ENCODE measurements at regions not wholly inside any gene's neighbourhood (a gene's known extent, or its start where the extent isn't known, plus 50 kb on each side); places are given as distances from the start of the nearest gene placed in this dataset.
"Not testable (repeated sequence)": the region's sequence is repeated elsewhere in the genome, so short reads cannot be mapped to it uniquely, and the experiment has no call there.

DNA sequence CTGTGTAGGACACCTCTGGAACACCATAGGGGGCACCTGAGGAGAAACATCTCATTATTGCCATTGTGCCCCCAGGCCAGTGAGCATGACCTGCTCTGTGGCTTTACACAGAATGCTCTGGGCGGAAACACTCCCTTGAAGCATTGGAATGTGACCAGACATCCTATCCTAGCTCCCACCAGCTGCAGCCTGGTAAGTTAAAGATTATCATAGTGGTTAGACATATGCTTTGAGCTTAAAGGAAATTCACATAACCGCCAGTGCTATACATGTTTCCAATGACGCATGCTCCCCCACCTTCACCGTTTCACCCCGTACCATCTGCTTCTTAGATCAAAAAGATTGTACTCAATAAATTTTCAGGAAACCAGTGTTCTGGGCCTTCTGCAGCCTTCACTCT, 217.7 kb upstream of the CENPE start:
- no peak for DNase-seq (ENCODE audit: low read depth)

DNA sequence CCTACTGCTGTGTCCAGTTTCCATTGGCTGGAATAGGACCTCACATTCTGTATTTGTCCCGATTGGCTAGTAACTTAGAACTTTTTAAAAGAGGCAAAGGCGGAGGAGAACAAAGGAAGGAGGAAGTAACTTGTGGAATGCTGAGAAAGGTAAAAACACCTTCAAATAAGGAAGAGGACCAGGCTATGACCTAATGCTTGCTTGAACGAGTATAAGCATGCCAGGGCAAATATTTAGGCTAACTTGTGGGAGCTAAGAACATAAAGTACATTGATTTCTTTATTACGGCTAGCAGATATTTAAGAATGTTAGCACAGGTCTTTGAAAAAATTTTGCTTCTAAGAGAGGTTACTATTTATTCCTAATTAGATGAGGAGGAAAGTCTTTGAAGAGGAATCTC, 214.5 kb upstream of the CENPE start:
- not testable (repeated sequence) for DNase-seq (ENCODE audit: low read depth)

- no peak for DNase-seq (ENCODE audit: low read depth)
Observed at GRCh38 chr4:103410386-103410785, 212.2 kb upstream of the CENPE start.

DNA sequence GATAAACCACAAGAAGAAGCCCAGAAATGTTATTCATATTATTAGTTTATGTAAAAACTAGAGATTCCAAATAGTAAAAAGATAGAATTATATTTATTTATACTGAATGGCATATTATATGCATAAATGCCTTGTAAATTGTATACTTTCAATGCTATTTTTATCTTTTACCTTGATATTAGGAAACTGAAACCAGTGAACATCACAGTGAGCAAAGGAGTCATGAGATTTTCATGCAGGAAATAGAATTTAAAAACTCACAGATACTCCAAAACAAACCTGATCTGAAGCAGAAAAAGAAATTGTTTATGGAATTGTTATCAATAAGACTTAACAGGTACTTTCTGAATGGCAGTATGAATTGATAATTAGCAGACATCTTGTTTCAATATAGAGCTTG, 207.3 kb upstream of the CENPE start:
- DNase-seq (ENCODE audit: low read depth) = no peak

DNA sequence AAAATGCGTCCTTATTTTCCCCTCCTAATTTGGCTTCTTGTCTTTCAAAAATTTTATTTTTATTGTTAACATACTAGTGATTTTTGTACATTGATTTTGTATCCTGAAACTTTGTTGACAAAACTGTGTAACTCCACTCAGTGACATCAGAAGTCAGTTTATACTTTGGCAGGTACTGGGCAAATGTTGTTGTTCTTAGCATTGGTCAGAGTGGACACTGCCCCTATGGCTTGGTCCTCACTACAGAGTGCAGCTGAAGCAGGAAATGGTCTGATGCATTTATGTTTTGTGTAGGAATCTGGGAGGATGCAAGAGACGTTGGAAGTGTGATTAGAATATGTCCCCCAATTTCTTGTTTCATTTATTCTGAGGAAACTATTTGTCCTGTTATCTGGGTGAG, 205.5 kb upstream of the CENPE start:
- DNase-seq (ENCODE audit: low read depth) = no peak

GRCh38 chr4:103402198-103402597, 204.1 kb upstream of the CENPE start:
- DNase-seq (ENCODE audit: low read depth) = no peak

DNA sequence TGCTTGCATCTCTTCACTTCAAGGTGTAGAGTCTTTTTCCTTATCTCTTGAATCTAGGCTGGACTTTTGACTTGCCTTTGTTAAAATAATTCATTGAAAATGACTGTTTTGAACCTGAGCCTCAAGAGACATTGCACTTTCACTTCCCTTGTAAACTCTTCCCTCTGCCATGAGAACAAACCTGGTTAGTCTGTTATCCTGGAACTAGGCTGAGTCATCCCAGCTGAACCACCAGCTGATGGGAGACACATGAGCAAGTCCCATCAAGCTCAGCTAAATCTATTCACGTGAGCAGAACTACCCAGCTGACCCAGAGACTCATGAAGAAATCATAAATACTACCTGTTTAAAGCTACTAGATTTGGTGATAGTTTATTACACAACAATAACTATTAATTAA, 202.3 kb upstream of the CENPE start:
- peak; percentile 12 for DNase-seq (ENCODE audit: low read depth)

DNA sequence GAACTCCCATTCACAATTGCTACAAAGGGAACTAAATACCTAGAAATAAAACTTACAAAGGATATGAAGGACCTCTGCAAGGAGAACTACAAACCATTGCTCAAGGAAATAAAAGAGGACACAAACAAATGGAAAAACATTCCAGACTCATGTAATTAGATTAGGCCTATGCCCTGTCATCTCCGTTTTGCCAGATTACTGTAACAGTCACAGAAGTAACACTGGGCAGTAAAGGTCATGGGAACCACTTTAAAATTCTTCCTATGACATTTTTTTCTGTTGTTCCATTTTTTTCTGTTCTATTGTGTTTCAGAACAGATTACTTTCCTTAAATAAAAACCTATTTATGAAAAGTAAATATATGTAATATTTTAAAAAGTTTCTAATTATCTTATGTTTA, 199.4 kb upstream of the CENPE start:
- DNase-seq (ENCODE audit: low read depth) = no peak

GRCh38 chr4:103387508-103388011, 189.4 kb upstream of the CENPE start:
- not testable (repeated sequence) for DNase-seq (ENCODE audit: low read depth)

- not testable (repeated sequence) for DNase-seq (ENCODE audit: low read depth)
Observed at GRCh38 chr4:103385565-103385964, 187.4 kb upstream of the CENPE start.

DNA sequence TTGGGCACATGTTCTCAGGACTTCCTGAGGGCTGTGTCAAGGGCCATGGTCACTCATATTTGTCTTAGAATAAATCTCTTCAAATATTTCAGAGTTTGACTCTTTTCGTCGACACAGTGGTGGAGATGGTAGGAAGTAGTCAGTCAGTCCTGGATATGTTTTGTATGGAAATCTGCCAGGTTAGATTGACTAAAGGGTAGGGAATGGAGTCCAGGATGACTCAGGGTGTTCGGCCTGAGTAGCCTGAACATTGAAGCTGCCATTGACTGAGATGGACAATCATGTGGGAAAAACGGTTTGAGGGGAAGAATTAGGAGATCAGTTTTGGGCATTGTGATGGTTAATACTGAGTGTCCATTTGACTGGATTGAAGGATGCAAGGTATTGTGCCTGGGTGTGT, 177.1 kb upstream of the CENPE start:
- peak; percentile 77 for DNase-seq (ENCODE audit: low read depth)

DNA sequence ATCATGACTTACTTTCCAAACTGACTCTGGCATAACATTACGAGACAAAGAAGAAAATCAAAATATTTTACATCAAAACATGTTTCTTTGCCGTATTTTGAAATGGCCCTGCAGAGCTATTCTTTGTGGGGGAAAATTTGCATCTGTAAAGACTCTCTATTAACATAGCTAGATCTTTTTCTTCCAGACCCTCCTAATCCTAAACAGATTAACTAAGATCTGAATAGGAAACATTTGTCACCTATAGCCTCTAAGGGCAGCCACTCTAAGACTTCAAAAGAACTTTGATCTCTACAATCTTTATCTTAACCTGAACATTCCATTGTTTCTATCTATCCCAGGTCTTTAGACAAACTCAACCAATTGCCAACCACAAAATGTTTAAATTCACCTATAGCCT, 176.6 kb upstream of the CENPE start:
- DNase-seq (ENCODE audit: low read depth) = no peak

GRCh38 chr4:103374306-103374705, 176.2 kb upstream of the CENPE start:
- no peak for DNase-seq (ENCODE audit: low read depth)

DNA sequence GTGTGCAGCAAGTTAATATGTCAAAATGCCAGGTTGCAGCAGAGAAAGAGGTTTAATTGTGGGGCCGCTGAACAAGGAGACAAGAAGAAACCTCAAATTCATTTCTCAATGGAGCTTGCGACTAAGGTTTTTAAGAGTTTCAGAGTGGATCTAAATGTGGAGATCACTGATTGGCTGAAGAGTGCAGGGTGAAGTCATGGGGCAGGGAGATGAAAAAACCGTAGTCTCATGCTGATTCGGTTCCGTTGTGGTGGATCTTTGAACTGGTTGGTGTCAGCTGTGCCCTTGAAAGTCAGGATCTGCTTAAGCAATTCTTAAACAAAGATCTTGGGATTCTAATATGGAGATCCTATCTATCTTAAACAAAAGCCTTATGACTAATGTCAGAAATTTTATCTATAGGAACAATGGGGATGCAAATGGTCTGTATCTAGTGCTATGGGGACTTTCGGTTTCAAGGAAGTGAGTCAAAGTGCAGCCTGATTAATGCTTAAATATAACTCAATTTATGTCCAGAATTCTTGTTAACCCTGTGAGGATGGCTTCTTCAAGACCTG, 173.9 kb upstream of the CENPE start:
- peak; percentile 9 for DNase-seq (ENCODE audit: low read depth)

GRCh38 chr4:103370336-103370735, 172.2 kb upstream of the CENPE start:
- peak; percentile 12 for DNase-seq (ENCODE audit: low read depth)

GRCh38 chr4:103365285-103365684, 167.1 kb upstream of the CENPE start:
- no peak for DNase-seq (ENCODE audit: low read depth)

DNA sequence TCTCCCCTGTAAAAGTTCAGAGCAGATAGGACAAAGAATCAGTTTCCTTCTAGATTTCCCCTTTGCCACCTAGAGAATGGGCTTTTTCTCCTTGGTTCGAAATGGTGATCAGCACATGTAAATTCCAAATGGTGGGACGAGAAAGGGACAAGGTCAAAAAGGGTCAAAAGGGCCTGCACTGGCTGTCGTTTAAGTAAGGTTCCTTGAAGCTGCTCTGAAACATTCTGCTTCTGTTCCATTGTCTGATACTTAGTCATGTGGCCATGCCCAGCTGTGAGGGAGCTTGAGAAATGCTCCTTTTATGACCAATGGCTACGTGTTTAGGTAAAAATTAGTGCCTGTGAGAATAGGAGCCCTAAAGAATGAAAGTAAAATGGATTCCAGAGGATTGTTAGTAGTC, 165.9 kb upstream of the CENPE start:
- no peak for DNase-seq (ENCODE audit: low read depth)

- no peak for DNase-seq (ENCODE audit: low read depth)
Observed at GRCh38 chr4:103361926-103362325, 163.8 kb upstream of the CENPE start.

DNA sequence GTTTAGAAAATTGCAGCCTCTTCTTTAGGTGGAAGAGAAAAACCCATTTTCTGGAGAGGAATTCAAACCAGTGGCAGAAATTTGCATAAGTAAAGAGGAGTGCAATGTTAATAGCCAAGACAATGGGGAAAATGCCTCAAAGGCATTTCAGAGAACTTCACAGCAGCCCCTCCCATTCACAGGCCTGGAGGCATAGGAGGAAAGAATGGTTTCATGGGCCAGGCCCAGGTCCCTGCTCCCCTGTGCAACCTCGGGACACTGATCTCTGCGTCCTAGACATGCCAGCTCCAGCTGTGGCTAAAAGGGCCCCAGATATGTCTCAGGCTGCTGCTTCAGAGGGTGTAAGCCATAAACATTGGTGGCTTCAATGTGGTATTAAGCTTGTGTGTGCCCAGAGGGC, 161.8 kb upstream of the CENPE start:
- no peak for DNase-seq (ENCODE audit: low read depth)

- DNase-seq (ENCODE audit: low read depth) = no peak
Observed at GRCh38 chr4:103354006-103354405, 155.9 kb upstream of the CENPE start.

- no peak for DNase-seq (ENCODE audit: low read depth)
Observed at GRCh38 chr4:103329642-103330041, 131.5 kb upstream of the CENPE start.

DNA sequence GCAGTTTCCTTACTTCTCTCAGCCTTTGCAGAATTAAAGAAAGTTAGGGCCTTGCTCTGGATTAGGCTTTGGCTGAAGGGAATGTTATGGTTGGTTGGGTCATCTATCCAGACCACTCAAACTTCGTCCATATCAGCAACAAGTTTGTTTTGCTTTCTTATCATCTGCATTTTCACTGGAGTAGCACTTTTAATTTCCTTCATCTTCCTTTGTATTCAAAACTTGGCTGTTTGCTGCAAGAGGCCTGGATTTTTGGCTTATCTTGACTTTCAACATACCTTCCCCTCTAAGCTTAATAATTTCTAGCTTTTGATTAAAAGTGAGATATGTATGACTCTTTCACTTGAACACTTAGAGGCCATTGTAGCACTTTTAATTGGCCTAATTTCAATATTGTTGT, 126.7 kb upstream of the CENPE start:
- DNase-seq (ENCODE audit: low read depth) = no peak

GRCh38 chr4:103318327-103318726, 120.2 kb upstream of the CENPE start:
- DNase-seq (ENCODE audit: low read depth) = no peak

- DNase-seq (ENCODE audit: low read depth) = no peak
Observed at GRCh38 chr4:103308248-103308561, 110.1 kb upstream of the CENPE start.

Data from M059J (cell line).